ENCODE measurements at regions not wholly inside any gene's neighbourhood (a gene's known extent, or its start where the extent isn't known, plus 50 kb on each side); places are given as distances from the start of the nearest gene placed in this dataset.

DNA sequence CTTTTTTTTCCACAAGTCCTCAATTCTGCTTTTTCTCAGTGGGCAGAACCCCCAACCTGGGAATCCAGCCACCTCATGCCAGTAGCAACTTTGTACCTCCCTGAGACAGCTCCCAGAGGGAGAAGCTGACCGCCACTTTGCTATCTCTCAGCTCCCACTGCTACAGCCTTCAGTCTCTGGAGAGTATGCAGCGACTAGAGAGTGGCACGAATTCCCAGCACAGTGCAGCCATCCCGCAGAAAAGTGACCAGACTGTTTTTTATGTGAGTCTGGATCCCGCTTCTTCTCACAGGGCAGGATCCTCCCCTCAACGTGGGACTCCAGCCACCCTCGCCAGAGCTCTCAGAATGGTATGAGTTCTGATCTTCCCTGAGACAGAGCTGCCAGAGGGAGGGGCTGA is 1234.6 kb downstream of the FAM133A start:
- no peak for TF ChIP-seq EZH2phosphoT487 (IDR thresholded peaks at IDR 0.05)
- TF ChIP-seq, protein P1, sequence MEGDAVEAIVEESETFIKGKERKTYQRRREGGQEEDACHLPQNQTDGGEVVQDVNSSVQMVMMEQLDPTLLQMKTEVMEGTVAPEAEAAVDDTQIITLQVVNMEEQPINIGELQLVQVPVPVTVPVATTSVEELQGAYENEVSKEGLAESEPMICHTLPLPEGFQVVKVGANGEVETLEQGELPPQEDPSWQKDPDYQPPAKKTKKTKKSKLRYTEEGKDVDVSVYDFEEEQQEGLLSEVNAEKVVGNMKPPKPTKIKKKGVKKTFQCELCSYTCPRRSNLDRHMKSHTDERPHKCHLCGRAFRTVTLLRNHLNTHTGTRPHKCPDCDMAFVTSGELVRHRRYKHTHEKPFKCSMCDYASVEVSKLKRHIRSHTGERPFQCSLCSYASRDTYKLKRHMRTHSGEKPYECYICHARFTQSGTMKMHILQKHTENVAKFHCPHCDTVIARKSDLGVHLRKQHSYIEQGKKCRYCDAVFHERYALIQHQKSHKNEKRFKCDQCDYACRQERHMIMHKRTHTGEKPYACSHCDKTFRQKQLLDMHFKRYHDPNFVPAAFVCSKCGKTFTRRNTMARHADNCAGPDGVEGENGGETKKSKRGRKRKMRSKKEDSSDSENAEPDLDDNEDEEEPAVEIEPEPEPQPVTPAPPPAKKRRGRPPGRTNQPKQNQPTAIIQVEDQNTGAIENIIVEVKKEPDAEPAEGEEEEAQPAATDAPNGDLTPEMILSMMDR (IDR thresholded peaks at IDR 0.05): no peak

Data from neural progenitor cell (in vitro differentiated cells).